GM13977 (cell line): ENCODE measurements at regions not wholly inside any gene's neighbourhood (a gene's known extent, or its start where the extent isn't known, plus 50 kb on each side); places are given as distances from the start of the nearest gene placed in this dataset.

ENCODE experiments used
- DNase-seq: peaks from one replicate; pipeline ENCODE4 v3.0.0; 2012; ENCODE audit warnings: low spot score
- in situ Hi-C: fragments of 300-500 bp; cut with MboI; formaldehyde crosslinking; loops from one replicate; pipeline ENCODE4 v1.12.0; 2022; ENCODE audit warnings: low sequenced_read_pairs, low pct_unique_long_range_greater_than_20kb, mixed read lengths, inconsistent platforms; ENCODE audit not compliant: unreplicated experiment
- TF ChIP-seq, protein P1 (sequence below): IDR thresholded peaks from 2 replicates; pipeline ENCODE4 v1.5.1; 2012; ENCODE audit warnings: mild to moderate bottlenecking, control low read depth; ENCODE audit not compliant: insufficient read depth; ENCODE audit errors: extremely low read depth, missing control alignments

DNA sequence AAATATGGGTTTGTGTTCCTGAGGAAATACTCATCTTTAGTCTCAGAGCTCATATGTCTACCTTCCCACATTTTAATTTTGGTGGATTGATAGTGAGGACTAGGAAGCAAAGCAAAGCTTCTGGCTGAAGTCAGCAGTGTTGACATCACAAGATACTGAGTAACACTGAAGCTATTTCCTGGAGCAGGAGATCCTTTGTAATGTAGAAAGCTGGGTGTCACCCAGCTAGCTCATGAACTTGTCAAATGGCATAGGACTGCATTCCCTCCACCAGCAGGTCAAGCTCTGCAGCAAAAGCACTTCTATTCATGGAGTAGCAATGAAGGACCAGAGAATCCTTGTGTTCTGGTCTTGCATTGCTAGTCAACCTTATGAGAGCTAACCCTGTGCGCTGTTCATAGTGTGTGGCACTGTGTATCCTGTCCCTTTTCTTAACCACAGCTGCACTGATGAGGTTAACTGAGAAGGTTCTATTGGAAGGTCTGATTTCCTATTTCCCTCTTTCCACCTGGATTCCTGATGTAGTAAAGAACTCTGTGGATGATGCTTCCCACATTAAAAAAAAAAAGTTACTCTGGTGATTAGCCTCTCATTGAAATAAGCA lies 94.8 kb upstream of the ZNF804B start:
- no peak for DNase-seq
- in situ Hi-C loops, result no loop called here

DNA sequence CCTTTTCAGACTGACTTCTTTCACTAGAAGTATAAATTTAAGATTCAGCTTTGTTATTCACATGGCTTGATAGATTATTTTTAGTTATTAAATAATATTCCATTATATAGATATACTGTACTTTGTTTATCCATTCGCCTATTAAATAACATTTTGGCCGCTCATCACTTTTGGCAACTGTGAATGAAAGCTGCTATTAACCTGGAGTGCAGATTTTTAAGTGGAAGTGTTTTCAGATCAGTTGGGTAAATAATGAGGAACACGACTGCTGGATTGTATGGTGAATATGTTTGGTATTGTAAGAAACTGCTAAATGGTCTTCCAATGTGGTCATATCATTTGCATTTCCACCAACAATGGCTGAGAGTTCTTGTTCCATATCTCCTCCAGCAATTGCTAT lies 97.6 kb upstream of the ZNF804B start:
- no peak for DNase-seq
- TF ChIP-seq, protein P1, sequence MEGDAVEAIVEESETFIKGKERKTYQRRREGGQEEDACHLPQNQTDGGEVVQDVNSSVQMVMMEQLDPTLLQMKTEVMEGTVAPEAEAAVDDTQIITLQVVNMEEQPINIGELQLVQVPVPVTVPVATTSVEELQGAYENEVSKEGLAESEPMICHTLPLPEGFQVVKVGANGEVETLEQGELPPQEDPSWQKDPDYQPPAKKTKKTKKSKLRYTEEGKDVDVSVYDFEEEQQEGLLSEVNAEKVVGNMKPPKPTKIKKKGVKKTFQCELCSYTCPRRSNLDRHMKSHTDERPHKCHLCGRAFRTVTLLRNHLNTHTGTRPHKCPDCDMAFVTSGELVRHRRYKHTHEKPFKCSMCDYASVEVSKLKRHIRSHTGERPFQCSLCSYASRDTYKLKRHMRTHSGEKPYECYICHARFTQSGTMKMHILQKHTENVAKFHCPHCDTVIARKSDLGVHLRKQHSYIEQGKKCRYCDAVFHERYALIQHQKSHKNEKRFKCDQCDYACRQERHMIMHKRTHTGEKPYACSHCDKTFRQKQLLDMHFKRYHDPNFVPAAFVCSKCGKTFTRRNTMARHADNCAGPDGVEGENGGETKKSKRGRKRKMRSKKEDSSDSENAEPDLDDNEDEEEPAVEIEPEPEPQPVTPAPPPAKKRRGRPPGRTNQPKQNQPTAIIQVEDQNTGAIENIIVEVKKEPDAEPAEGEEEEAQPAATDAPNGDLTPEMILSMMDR, result no peak
- in situ Hi-C loops, result no loop called here

More for the DNA sequence above, 94.8 kb upstream of the ZNF804B start:
- TF ChIP-seq, protein P1, result no peak

DNA sequence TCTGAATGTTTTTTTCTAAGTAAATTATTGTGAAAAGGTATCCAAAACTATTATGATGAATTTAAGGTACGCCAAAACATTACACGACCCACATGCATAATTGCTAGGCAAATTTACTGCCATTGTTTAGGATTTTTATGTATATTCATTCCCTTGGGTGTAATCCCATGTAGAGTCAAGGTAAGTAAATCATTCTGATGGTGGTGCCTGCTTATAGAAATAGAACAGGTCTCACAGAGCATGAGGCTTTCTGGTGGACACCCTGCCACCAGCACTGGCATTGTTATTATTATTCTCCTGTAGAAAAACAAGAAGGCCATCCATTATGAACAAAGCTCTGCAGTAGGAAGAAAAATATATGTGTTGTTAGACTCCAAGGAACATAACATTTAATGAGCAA lies 111.7 kb upstream of the ZNF804B start:
- TF ChIP-seq, protein P1, result no peak
- DNase-seq, result no peak
- in situ Hi-C loops, result no loop called here

DNA sequence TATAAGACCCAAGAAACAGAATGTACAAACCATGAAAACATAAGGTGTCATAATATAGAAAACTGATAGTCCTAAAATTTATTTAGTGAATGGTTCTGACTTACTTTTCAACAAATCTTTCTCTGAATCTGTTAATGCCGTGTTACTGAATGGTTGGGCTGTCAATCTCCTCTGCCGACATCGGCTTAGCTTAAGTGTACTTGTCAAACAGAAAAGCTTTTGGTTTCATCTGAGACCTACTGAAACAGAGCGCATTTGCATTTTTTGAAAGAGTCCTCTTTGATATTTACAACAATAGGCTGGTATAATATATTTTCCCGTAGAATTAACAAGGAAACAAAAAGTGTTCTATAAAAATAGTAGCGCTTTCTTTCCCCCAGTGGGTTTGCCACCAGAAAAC lies 120.9 kb upstream of the ZNF804B start:
- TF ChIP-seq, protein P1, result no peak
- in situ Hi-C loops, result no loop called here
- no peak for DNase-seq

DNA sequence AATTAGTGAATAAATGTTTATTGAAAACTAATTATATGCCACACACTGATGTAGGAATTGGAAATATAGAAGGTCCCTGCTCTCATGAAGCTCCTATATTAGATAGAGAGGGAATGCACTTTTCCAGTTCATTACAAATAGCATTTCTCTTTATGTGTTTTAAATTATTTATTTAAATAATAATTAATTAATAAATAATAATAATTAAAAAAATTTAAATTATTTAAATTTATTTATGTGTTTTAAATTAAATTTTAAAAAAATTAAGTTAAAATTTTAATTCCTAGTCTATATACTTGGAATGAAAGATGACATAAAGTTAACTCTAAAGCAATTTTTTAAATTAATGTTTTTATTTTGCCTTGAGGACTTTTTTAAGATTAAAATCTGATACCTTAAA lies 121.7 kb upstream of the ZNF804B start:
- DNase-seq, result no peak
- TF ChIP-seq, protein P1, result no peak
- in situ Hi-C loops, result no loop called here

DNA sequence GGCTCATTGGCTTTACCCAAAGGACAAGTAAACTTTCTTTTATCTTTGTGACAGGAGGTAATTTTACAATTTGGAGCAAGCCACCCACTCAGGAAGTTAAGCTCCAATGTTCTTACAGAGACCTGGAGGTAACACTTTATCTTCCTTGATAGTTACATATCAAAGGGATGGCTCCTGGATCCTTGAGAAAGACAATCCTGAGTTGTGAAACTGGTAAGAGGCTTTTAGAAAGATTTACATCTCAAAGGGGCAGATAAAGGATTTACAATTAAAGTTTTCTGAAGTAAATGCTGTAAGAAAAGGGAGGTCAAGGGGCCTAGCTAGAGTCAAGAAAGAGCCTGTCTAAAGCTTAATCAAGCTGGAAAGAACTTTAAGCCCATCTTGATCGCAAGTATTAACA lies 124.4 kb upstream of the ZNF804B start:
- no peak for DNase-seq
- TF ChIP-seq, protein P1, result no peak
- in situ Hi-C loops, result no loop called here
